ENCODE measurements at regions not wholly inside any gene's neighbourhood (a gene's known extent, or its start where the extent isn't known, plus 50 kb on each side); places are given as distances from the start of the nearest gene placed in this dataset.

DNA sequence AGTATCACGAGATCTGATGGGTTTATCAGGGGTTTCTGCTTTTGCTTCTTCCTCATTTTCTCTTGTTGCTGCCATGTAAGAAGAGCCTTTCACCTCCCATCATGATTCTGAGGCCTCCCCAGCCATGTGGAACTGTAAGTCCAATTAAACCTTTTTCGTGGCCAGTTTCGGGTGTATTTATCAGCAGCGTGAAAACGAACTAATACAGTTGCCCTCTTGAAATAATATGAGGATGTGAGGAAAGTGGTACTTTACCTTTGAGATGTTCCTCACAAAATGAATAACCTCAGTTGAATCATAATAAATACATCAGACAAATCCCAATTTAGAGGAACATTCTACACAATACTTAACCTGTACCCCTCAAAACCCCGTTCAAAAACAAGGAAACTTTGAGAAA lies 356.4 kb downstream of the CPS1 start:
- TF ChIP-seq POLR2AphosphoS5 (IDR thresholded peaks at IDR 0.05) (no peak), POLR2A (IDR thresholded peaks at IDR 0.05) (no peak)
- TF ChIP-seq, protein P1, sequence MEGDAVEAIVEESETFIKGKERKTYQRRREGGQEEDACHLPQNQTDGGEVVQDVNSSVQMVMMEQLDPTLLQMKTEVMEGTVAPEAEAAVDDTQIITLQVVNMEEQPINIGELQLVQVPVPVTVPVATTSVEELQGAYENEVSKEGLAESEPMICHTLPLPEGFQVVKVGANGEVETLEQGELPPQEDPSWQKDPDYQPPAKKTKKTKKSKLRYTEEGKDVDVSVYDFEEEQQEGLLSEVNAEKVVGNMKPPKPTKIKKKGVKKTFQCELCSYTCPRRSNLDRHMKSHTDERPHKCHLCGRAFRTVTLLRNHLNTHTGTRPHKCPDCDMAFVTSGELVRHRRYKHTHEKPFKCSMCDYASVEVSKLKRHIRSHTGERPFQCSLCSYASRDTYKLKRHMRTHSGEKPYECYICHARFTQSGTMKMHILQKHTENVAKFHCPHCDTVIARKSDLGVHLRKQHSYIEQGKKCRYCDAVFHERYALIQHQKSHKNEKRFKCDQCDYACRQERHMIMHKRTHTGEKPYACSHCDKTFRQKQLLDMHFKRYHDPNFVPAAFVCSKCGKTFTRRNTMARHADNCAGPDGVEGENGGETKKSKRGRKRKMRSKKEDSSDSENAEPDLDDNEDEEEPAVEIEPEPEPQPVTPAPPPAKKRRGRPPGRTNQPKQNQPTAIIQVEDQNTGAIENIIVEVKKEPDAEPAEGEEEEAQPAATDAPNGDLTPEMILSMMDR (IDR thresholded peaks at IDR 0.05) = no peak

All from upper lobe of left lung (tissue), 4 donors.